NCI-H2081 treated with DMSO at 0.1 percent for 48 hours (cell line): ENCODE measurements at regions not wholly inside any gene's neighbourhood (a gene's known extent, or its start where the extent isn't known, plus 50 kb on each side); places are given as distances from the start of the nearest gene placed in this dataset.
"Not testable (repeated sequence)": the region's sequence is repeated elsewhere in the genome, so short reads cannot be mapped to it uniquely, and the experiment has no call there.

ENCODE experiments used
- DNase-seq: peaks from one replicate; lab custom pipeline; 2025; lab: John Stamatoyannopoulos, UW

GRCh38 chr13:76659074-76659473 is 227.1 kb downstream of the KCTD12 start:
- not testable (repeated sequence) for DNase-seq

GRCh38 chr13:76656500-76656899 is 229.7 kb downstream of the KCTD12 start:
- no peak for DNase-seq

GRCh38 chr13:76656056-76656455 is 230.1 kb downstream of the KCTD12 start:
- DNase-seq: no peak

- DNase-seq: no peak
These were observed 231.9 kb downstream of the KCTD12 start for GRCh38 chr13:76654263-76654662.

- no peak for DNase-seq
These were observed 234.9 kb downstream of the KCTD12 start for GRCh38 chr13:76651286-76651685.

- no peak for DNase-seq
These were observed 238.7 kb downstream of the KCTD12 start for GRCh38 chr13:76647550-76647949.

- no peak for DNase-seq
These were observed 239.3 kb downstream of the KCTD12 start for GRCh38 chr13:76646946-76647345.

DNA sequence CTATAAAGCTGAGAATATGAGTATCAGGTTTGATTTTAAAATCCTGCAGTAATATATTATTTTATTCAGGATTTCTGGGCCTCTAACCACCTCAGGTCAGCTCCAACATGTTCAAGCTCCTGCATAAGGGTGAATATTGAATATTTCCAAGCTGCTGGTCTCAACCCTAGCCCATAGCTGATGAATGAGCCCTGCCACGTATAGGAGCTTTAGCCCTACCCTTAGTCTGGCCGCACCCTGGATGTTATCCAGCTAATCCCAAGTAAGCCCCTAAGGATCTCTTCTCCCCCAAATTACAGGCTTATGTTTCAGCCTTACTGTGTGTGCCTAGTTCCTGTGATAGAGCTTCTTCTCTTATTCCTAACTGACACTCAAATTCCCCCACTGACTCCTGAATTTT is 240.6 kb downstream of the KCTD12 start:
- DNase-seq: no peak

DNA sequence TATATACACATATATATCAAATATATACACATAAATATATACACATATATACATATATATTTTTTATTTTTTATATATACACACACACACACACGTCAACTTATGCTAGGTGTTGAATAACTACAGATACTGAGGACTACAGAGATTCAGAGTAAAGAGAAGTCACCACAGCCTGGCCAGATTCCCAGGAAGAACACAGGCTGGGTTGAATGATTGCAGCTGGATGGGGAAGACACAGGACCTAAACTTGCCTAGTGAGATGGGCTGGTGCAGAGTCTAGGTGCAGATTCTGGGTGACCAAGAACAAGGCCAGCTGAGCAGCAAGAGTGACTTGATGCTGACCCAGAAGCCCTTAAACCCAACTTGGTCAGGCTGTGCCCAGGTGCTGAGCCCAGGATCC is 241.3 kb downstream of the KCTD12 start:
- no peak for DNase-seq

- no peak for DNase-seq
These were observed 242.6 kb downstream of the KCTD12 start for GRCh38 chr13:76643596-76643995.

DNA sequence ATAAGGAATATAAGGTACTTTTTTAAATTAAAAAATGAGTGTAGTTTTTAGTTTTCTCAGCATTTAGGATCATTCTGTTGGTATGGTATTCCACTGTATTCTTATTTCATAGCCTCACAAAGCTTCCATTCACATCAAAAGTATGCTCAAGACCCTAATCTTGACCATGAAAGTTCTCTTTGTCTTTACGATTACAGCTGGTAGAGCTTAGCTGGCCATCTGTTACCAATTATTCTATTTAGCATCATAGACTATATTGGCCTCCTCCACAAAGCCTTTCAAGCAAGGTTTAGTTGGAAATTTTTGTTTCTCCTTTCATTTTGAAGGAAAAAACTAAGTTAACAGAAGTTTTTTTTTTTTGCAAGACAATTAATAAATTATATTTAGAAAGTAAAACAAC is 245.1 kb downstream of the KCTD12 start:
- no peak for DNase-seq

GRCh38 chr13:76638882-76639281 is 247.3 kb downstream of the KCTD12 start:
- no peak for DNase-seq

GRCh38 chr13:76638181-76638580 is 248.0 kb downstream of the KCTD12 start:
- no peak for DNase-seq

GRCh38 chr13:76637641-76638141 is 248.5 kb downstream of the KCTD12 start:
- DNase-seq: no peak

DNA sequence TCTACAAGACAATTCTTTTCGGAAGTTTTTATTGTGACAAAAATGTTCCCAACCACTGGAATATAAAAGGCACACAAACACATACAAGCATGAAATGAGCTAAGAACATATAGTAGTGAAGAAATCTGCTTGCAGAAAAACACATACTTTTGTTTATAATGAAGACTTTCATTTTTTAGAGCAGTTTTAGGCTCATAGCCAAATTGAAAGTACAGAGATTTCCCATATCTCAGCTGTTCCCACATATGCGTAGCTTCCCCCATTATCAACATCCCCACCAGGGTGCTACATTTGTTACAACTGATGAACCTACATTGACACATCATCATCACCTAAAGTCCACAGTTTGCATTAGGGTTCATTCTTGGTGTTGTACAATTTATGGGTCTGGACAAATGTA is 249.4 kb downstream of the KCTD12 start:
- no peak for DNase-seq

DNA sequence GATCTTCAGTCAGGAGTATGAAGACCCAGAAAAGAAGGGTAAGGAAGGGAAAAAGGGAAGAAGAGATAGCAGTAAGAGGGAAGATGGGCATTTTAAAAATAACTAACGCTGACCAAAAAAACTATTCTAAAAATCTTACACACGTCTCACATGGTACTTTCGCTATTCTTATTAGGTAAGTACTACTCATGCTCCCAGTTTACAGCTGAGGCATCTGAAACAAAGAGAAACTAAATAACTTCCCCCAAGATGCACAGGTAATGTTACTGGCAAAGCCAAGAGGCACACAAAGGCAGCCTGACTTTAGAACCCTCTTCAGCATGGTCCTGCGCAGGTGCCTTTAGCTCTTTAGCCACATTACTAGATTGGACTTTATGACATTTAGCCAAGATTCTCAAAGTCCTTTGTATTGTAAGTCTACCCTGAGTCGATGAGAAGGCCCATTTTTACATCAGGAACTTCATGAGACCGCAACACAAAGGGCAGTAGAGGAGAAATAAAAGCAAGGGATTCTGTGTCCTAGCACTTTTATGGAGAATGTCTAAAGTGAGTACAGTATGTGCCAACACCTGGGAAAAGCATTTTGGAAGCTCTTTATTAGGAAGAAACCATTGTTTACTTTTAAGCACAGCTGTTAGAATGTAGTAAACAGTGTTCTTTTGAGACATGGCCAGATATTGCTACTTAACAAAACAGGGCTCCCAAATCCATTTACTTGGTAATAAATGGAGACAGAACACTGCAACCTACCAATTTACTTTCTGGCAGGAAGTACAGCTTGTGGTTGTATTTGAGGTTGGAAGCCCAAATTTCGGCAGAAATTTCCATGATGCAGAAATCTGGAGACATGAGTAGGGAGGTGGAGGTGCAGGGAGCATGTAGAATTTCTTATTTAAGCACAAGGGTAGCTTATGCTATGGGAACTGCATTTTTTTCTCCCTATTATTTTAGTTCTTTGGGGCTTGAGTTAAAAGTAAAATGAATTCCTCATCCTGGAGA is 250.7 kb downstream of the KCTD12 start:
- no peak for DNase-seq

DNA sequence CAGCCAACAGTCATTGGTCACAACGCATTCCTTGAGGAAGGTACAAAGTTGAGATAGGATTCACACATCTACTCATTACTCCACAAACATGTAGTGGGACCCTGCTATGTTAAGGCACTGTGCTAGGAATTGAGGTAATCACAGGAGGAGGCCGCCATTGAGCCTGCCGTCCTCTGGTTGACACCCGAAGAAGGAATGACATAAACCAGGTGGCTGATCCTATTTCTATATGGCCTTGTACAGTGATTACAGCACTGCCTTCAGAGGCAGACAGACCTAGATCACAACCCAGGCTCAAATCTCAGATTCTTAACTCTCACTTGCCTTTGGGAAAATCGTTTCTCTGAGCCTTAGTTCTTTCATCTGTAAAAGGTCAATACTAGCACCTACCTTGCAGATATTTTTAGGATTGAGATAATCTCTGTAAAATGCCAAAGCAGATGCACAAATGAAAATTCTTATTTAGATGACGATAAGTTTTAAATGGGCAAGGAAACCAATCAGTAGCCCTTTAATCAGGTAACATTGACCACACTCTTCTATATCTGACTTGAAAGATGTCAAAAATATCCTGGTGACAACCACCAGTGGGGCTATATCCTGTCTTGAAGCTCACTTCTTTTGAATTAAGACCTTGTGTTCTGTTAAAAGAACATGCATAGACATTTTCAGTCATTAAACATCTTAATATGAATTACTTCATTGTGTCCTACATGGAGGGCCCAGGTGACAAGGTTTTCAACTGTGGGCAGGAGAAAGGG is 251.6 kb downstream of the KCTD12 start:
- no peak for DNase-seq

- no peak for DNase-seq
These were observed 253.7 kb downstream of the KCTD12 start for GRCh38 chr13:76632401-76633044.

DNA sequence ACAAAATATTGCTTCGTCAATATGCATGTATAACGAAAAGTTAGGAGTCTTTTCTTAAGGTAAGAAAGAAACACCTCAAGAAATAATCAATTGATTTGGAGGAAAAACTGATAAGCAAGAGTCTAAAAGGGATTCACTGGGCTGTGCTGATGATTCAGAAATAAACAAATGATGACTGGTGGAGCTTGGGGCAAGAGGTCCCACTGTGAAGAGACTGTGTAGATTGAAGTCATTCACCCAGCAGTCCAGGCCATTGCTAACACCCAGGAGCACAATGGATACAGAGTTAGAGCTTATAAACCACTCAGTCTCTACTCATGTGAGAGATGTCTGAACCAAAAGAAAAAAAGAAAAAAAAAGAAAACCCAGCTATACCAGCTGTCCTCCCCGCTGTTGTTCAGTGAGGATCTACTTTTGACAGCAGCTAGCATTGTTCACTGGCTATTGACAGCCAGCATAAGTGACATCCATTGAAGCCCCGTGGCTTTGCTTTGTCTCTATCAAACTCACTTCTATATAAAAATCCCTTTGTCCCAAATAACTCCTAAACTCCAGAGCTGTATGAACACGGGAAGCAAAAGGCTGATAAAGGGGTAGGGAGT is 255.5 kb downstream of the KCTD12 start:
- DNase-seq: no peak

DNA sequence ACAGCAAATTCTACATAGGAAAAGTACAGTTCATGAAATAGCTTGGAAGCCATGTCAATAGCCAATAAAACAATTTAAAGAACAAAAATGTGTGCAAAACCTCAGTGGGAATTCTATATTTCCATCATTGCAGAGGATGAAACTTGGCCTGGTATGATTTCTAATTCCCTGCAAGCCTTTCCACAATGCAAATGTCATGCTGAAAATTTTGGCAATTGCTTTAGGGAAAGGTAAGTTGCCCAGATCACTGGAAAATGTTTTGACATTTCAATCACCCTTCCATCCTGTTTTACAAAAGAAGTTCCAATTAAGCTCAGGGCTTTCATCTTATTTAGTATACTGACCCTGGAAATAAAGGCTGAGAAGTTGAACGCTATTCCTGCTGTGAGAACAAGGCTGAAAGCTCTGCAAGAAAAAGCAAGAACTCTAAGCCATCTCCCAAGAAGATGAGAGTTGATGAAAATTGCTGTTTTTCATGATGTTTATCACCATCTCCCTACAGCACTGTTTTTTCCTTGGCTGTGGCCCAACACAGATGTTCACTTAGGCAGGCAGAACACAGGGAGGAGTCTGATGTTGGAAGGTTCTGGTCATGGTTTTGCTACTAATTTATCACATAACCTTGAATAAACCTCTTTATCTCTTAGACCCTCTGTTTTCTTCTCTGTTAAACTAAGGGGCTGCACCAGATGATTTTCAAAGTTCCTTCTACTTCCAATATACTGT is 263.7 kb downstream of the KCTD12 start:
- DNase-seq: no peak

- no peak for DNase-seq
These were observed 264.5 kb downstream of the KCTD12 start for GRCh38 chr13:76621705-76622104.
